GM19395 (cell line): ENCODE measurements at regions not wholly inside any gene's neighbourhood (a gene's known extent, or its start where the extent isn't known, plus 50 kb on each side); places are given as distances from the start of the nearest gene placed in this dataset.
"Not testable (repeated sequence)": the region's sequence is repeated elsewhere in the genome, so short reads cannot be mapped to it uniquely, and the experiment has no call there.

Experiments used
- ATAC-seq: cut with Tn5 transposase; IDR thresholded peaks from one replicate; pipeline ENCODE4 v1.9.1; 2021; ENCODE audit warnings: mild to moderate bottlenecking, moderate library complexity; ENCODE audit not compliant: unreplicated experiment

DNA sequence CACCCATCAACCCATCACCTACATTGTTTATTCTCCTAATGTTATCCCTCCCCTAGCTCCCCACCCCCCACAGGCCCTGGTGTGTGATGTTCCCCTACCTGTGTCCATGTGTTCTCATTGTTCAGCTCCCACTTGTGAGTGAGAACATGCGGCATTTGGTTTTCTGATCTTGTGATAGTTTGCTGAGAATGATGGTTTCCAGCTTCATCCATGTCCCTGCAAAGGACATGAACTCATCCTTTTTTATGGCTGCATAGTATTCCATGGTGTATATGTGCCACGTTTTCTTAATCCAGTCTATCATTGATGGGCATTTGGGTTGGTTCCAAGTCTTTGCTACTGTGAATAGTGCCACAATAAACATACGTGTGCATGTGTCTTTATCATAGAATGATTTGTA lies 118.1 kb upstream of the IER5L start:
- not testable (repeated sequence) for ATAC-seq

DNA sequence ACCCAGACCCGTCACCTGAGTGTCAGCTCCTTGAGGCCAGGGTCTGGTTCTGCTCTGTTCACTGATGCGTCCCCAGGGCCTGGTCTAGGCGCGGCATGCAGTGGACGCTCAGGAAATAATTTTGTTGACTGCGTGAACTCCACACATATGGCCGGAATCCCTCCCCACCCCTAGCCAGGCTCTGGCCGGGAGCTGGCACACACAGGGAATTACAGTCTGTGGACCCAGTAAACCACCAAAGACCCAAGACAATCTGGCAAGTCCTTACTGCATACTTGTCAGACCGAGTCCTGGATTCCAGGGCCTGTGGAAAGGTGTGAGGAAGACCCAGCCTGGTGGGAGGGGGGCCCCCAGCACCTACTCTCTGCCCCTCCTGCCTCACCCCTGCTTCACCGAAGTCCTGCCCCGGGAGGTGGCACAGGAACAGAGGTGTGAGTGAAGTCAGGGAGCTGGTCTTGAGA lies 113.0 kb upstream of the IER5L start:
- ATAC-seq = no peak

GRCh38 chr9:129290606-129291005 lies 112.5 kb upstream of the IER5L start:
- ATAC-seq = no peak

DNA sequence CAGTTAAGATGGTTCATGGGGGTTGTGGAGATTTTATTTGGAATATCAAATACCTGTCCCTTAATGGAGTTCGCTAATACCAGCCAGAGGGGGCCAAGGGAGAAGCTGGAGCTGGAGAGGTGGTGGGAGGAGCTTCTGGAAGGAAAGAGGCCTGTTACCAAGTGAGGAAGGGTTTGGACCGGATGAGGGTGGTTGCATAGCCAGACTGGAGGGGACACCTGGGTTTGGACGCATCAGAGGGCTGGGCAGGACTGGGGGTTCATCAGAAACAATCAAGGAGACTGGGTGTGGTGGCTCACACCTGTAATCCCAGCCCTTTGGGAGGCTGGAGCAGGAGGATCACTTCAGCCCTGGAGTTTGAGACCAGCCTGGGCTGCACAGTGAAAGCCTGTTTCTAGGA lies 111.8 kb upstream of the IER5L start:
- ATAC-seq = no peak

DNA sequence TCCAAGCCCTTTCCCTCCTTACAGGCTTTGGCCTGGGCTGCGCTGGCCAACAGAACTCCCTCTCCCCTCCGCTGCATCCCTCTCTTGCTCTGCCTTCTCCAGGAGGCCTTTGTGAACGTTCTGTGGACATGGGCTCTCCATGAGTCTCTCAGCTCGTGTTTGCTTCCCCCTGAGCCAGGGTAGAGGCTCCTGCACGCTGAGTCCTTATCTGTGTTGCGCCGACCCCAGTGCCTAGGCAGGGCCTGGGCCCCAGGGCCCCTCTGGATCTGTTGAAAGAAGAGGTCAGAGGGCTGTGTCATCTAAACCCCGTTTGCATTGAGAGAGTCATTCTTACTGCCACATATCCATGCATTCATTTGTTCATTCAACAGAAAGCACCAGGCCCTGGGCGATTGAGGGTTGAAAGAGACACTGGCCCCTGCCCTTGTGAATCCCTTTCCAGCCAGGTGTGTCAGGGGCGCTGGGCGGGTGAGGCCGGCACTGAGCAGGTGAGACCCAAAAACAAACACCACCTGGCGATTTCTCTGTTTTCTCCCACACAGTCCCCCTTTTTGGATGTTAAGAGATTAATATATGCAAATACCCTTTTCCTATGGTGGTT lies 111.2 kb upstream of the IER5L start:
- ATAC-seq = no peak

DNA sequence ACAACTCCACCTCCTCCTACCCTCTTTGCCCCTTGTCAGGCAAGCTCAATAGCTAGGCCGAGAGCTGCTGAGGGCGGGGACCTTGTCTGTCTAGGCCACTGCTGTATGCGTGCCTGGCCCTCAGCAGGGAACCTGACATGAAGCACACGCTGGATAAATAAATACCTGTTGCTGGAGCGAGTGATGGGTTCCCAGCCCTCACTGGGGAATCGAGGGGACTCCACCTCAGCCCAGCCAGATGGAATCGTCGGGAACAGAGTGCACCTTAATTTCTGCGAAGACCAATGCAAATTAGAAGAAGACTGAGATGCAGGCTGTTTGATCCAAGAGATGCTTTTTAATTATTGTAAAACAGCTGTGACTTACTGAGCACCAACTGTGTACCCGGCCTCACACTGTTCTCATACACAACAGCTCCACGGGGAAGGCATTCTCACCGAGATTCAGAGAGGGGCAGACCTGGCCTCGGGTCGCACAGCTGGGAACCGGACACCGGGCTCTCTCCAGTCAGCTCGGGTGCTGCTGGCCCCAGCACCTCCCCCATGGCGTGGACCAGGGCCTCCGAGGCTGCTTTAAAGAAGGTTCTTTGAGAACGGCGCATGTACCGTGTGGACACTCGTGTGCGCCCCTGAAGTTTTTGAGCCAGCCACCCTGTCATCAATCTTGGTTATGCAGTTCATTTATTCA lies 109.7 kb upstream of the IER5L start:
- no peak for ATAC-seq

DNA sequence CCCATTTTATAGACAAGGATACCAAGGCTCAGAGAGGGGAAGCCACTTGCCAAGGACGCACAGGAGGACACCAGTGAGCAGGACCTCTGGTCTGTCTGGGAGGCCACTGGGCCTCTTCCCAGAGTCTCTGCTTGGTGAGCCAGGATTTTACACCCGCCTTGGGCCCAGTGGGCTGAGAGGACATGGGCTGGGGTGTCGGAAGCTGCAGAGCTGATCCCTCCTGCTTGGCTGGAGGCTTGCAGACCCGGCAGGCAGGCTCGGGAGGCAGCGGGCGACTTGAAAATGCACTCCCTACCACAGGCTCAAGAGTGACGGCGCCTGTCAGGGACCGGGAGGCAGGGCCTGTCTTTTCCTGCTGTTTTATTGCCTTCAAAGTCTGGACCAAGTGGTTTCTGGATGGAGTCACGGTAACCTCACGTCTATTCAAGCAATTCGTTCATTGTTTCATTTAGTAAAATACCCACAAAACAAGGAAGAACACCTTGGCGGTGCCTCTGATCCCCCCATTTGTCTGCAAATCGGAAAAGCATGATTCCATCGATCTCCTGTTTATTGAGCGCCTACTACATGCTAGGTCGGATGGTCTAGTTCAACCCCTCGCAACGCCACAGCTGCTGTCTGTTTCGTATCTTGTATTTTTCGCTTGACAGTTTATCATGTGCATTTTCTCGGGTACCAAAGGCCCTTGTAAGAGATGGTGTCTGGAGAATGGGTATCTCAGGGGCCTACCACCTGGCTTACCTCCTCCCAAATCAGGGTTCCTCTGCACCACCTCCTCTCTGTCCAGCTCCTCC lies 108.1 kb upstream of the IER5L start:
- no peak for ATAC-seq

- no peak for ATAC-seq
Observed at GRCh38 chr9:129285382-129285781, 107.3 kb upstream of the IER5L start.

GRCh38 chr9:129284607-129285291 lies 106.7 kb upstream of the IER5L start:
- no peak for ATAC-seq

- ATAC-seq = no peak
Observed at GRCh38 chr9:129283705-129284606, 105.9 kb upstream of the IER5L start.

DNA sequence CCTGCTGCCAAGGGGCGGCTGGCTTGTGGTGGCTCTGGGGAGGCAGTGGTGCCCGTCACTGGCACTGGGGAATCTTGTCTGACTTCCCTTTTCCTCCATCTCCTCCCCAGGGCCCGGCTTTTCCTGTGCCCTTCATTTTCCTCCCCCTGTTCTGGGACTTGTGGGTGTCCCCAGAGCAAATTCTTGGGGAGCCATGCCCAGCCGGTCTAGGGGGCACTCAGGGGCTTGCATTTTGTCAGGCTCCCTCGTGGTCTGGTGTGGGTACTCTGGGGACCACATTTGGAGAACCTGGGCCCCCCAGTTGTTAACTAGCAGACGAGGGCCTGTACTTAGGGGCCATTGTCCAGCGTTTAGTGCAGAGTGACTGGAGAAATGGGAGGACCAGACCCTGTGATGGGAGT lies 105.2 kb upstream of the IER5L start:
- ATAC-seq = no peak

DNA sequence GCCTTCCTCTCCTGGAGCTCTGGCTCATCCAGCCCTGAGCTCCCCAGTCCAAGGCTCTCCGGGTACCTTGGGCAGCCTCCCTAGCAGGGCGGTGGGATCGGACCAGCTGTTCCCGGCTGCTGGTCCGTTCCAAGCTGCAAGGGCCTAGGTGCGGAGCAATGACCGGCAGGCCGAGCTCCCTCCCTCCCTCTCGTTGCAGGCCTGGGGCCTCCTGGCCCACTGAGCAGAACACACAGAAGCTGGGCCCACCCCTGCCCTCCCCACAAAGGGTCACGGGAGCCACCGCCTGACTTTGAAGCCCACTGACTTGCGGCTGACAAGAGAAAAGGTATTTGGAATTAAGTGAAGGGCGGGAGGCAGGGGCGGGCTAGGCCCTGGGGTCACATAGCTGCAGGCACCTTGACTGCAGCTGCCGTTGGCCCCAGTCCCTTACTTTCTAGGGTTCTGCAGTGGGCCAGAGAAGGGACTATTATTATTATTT lies 104.7 kb upstream of the IER5L start:
- no peak for ATAC-seq

GRCh38 chr9:129282272-129282671 lies 104.2 kb upstream of the IER5L start:
- ATAC-seq = no peak

DNA sequence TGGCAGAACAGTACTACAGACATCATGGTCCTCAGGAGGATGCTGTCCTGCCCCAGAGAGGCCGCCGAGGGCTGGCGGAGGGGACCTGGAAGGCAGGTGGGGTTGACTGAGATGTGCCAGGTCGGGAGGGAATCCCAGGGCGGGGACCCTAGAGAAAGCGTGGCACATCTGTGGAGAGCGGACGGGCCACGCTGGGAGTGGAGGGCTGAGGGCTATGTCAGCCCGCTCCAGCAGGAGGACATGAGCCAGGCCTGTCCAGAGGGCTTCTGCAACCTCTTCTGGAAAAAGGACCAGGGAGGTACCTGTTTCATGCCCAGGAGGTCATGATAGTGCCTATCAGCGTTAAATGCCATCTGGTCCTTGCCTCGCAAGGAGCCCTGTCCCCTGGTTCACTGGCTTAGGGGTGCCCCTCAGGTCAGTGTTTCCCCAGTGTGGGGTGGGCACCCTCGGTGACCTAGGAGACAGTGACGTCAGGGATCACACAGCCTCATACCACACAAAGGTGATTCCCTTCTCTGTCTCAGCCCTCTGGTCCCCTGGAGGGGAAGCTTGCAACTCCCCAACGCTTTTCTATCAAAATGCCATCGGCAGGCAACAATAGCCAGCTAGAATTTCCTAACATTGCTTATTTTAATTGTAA lies 103.6 kb upstream of the IER5L start:
- no peak for ATAC-seq

- no peak for ATAC-seq
Observed at GRCh38 chr9:129280623-129281271, 102.7 kb upstream of the IER5L start.

DNA sequence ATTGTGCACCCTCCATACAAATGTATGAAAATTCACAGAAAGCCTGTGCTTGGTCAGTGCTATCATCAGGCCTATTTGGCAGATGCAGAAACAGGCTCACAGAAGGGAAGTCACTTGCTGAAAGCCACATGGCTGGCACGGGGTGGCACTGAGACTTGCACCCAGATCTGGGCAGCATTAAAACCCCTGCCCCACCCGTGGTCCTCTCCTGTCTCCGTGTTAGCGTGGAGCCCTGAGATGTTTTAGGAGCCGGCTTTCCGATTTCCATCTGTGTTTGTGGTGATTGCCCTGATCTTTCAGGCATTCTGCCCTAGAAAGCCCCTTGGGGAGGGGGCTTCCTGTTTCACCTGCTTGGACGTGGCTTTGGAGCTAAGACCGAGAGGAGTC lies 102.2 kb upstream of the IER5L start:
- no peak for ATAC-seq

- no peak for ATAC-seq
Observed at GRCh38 chr9:129278391-129279237, 100.6 kb upstream of the IER5L start.

DNA sequence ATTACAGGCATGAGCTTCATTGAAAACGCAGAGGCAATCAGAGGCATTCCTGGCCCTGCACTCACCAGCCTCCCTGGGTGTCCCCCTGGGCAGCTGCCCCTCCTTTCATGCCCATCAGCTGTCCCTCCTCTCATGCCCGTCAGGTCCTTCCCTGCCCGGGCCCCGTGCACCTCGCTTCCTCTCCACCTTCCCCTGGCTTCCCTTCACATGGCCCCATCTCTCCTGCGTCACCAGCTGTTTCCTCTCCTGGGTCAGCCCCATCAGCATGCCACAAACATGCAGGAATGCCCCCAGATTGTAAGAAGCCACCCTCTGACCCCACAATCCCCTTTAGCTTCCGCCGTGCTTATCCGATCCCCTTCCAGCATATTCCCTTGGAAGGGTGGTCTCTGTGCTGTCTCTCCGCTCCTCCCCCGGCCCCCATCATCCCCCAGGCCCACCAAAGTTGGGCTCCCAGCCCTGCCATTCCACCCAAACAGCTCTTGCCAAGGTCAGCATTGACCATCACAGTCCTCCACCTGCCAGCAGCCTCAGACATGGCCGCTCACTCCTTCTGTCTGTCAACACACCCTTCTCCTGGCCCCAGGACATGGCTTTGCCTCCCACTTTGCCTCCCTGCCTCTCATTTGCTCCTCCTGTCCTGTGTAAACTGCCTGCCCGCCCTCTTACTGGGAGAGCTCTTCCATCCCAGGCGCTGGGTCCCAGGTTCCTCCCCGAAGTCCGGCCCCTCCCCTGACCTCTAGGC lies 98.6 kb upstream of the IER5L start:
- ATAC-seq = no peak
